ENCODE measurements at regions not wholly inside any gene's neighbourhood (a gene's known extent, or its start where the extent isn't known, plus 50 kb on each side); places are given as distances from the start of the nearest gene placed in this dataset.

DNA sequence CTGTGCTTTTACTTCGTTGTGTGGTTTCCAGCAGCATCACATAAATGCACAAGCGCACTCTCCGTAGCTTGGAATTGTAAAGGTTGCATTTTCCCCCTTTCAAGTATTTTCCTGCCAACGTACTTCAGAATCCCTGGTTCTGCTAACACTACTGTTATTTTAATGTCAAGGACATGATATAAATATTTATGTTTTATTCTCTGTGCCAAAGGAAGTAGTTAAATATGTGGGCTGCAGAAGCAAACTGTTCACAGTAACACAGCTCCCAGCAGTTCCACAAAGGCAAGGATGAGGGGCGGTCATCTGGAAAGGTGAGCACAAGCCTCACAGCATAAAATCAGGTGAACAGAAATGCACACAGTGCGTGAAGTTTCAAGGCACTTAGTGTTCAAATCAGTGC, 85.3 kb upstream of the PDE10A start:
- H3K4me3 ChIP-seq (ENCODE audit: low read depth, low read length), result no peak overlapping the region
- TF ChIP-seq CTCF (IDR thresholded peaks at IDR 0.05; ENCODE audit: insufficient read depth, low read depth, low read length), result no peak
- DNase-seq (ENCODE audit: low read depth), result no peak

DNA sequence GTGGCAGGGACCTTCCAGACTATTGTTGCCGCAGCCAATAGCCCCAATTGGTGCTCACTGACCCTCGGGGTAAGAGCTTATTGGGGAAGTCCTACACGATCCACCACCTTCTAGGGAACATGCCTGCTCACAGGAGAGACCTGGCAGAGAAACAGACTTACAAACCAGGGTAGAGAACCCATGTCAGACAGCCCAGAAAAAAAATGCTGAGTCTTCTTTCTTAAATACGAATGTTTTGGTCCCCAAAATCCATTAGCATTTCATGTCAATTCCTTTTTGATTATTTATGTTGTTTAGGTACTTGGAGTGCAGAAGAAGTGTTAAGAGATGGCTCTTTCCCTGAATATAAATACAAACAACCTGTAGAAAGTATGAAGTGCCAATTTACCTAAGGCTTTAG, 84.9 kb upstream of the PDE10A start:
- H3K4me3 ChIP-seq (ENCODE audit: low read depth, low read length), result no peak overlapping the region
- DNase-seq (ENCODE audit: low read depth), result no peak
- TF ChIP-seq CTCF (IDR thresholded peaks at IDR 0.05; ENCODE audit: insufficient read depth, low read depth, low read length), result no peak

DNA sequence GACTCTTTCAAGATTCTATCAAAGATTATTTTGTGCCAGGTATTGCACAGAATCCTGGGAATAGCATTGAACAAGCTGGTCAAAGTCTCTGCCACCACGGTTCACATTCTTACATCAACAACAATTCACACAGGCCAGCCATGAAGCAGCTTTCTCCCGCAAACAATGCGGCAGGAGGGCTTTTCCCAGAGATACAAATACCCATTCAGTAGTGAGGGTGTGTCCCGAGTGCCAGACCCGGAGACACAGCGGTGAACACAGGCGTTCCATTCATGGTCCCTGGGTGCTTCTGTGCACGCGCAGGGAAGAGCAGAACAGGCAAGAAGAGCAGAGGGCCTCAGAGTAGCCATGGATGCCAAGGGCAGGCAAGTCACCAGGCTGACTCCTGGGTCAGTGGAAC, 83.3 kb upstream of the PDE10A start:
- TF ChIP-seq CTCF (IDR thresholded peaks at IDR 0.05; ENCODE audit: insufficient read depth, low read depth, low read length), result no peak
- no peak for DNase-seq (ENCODE audit: low read depth)
- H3K4me3 ChIP-seq (ENCODE audit: low read depth, low read length), result no peak overlapping the region

- TF ChIP-seq CTCF (IDR thresholded peaks at IDR 0.05; ENCODE audit: insufficient read depth, low read depth, low read length), result no peak
- no peak for DNase-seq (ENCODE audit: low read depth)
- no peak overlapping the region for H3K4me3 ChIP-seq (ENCODE audit: low read depth, low read length)
Measured at GRCh38 chr6:165745492-165745891, 82.5 kb upstream of the PDE10A start.

GRCh38 chr6:165744555-165745228, 81.7 kb upstream of the PDE10A start:
- TF ChIP-seq CTCF (IDR thresholded peaks at IDR 0.05; ENCODE audit: insufficient read depth, low read depth, low read length), result no peak
- no peak overlapping the region for H3K4me3 ChIP-seq (ENCODE audit: low read depth, low read length)
- DNase-seq (ENCODE audit: low read depth), result peak; percentile 33

DNA sequence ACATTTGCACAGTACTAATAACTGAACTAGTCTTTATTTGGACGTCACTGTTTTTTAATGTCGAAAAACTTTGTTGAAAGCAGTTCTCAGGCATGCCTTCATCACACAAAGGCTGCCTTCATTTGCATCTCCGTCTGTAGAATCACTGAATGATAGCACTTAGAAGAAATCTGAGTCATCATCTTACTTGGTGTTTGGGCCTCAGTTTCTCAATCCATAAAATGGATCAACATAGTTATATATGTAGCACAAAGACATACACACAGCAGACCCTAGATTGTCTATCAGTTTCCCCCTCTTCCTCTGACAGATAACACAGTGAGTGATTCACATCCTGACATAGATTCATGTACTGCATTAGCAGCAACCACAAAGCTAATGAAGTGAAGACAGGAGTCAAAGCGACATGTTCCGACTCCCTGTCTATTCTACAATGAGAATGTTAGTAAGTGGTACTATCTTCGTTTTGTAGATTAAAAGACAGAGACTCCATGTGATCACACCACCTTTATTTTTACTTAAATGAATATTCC, 80.4 kb upstream of the PDE10A start:
- H3K4me3 ChIP-seq (ENCODE audit: low read depth, low read length), result no peak overlapping the region
- no peak for DNase-seq (ENCODE audit: low read depth)
- no peak for TF ChIP-seq CTCF (IDR thresholded peaks at IDR 0.05; ENCODE audit: insufficient read depth, low read depth, low read length)

DNA sequence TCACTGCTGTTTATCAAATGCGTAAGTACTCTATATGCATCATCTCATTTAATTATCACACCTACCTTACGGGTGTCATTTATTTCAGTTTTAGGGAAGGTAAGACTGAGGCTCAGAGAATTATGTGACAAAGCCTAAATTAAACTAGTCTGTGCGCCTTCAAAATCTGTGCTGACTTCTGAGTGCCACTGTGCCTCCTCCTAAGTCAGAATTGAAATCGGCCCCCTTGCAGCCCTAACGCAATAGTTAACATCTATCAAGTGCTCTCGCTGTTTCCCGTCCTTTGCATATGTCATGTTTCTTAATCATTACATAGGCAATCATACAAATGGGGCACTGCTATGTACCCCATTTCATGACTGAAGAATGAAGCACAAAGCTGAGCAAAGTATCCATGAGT, 79.0 kb upstream of the PDE10A start:
- no peak for DNase-seq (ENCODE audit: low read depth)
- no peak overlapping the region for H3K4me3 ChIP-seq (ENCODE audit: low read depth, low read length)
- no peak for TF ChIP-seq CTCF (IDR thresholded peaks at IDR 0.05; ENCODE audit: insufficient read depth, low read depth, low read length)

All from fibroblast of villous mesenchyme (primary cell).